Type B pancreatic cell (in vitro differentiated cells): ENCODE measurements at regions not wholly inside any gene's neighbourhood (a gene's known extent, or its start where the extent isn't known, plus 50 kb on each side); places are given as distances from the start of the nearest gene placed in this dataset.

Experiments
- DNase-seq: peaks from one replicate; pipeline ENCODE4 v3.0.0; 2021; ENCODE audit warnings: mixed read lengths; ENCODE audit not compliant: unreplicated experiment; ENCODE audit errors: extremely low spot score
- H3K27ac Mint-ChIP-seq: 2 replicates; pipeline ENCODE4 v1.8.0; 2021; ENCODE audit warnings: mild to moderate bottlenecking, mixed read lengths
- H3K27me3 Mint-ChIP-seq: 2 replicates; pipeline ENCODE4 v1.8.0; 2021; ENCODE audit warnings: mixed read lengths
- H3K36me3 Mint-ChIP-seq: 2 replicates; pipeline ENCODE4 v1.8.0; 2021; ENCODE audit warnings: mixed read lengths
- H3K4me1 Mint-ChIP-seq: one replicate; pipeline ENCODE4 v1.8.0; 2021; ENCODE audit warnings: mixed read lengths; ENCODE audit not compliant: unreplicated experiment
- H3K4me3 Mint-ChIP-seq: 2 replicates; pipeline ENCODE4 v1.8.0; 2021; ENCODE audit warnings: mild to moderate bottlenecking, mixed read lengths
- H3K9me3 Mint-ChIP-seq: 2 replicates; pipeline ENCODE4 v1.8.0; 2021; ENCODE audit warnings: mixed read lengths
- CTCF ChIP-seq: fragments of 200-600 bp; sonication (generic); conservative IDR thresholded peaks from 2 replicates; pipeline ENCODE4 v1.5.0; 2021; ENCODE audit warnings: antibody characterized with exemption, mild to moderate bottlenecking

DNA sequence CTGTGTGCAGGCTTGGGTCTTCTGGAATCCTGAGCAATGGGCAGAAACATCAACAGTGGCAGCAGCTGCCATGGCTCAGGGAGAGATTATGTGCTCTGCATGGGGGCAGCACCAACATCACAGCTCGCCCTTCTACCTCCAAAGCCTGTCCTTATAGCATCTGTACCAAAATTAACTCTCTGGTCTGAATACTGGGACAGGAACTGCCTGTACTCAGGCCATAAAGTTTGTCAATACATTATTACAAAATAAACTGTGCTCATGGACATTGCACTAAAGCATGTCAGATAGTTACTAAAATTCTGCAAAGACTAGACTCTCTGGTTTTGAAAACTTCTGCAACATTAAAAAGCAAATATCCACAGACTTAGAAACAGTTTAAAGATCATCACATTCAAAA, 91.6 kb downstream of the ZC3H11B start:
- H3K27ac Mint-ChIP-seq: no peak overlapping the region
- peaks cover 6% of the 10 kb centered on the region for H3K9me3 Mint-ChIP-seq
- H3K4me3 Mint-ChIP-seq: no peak overlapping the region
- peaks cover 35% of the 10 kb centered on the region for H3K4me1 Mint-ChIP-seq
- no peaks in the 10 kb centered on the region for H3K27me3 Mint-ChIP-seq
- DNase-seq: no peak
- no peaks in the 10 kb centered on the region for H3K36me3 Mint-ChIP-seq
- no peak for TF ChIP-seq CTCF

- Mint-ChIP-seq H3K4me1 (peaks cover 35% of the 10 kb centered on the region), H3K36me3 (peaks cover 7% of the 10 kb centered on the region), H3K27ac (peak overlapping the region; percentile 63), H3K9me3 (peaks cover 15% of the 10 kb centered on the region), H3K4me3 (no peak overlapping the region), H3K27me3 (no peaks in the 10 kb centered on the region)
- DNase-seq: no peak
- TF ChIP-seq CTCF: no peak
These were observed 92.7 kb downstream of the ZC3H11B start for GRCh38 chr1:219520241-219520640.

DNA sequence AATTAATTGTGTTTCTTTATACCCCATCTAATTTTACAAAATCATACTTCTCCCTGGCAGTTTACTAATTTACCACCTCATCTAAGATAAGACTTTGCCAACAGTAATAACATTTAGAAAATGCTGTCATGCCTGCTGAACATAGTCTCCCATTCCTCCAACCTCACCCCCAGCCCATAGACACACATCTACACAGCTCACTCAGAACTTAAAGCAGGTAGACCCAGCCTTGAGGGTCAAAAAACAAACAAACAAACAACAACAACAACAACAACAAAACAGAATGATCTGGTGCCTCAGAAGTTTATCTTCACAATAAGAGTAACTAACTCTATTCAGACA, 94.0 kb downstream of the ZC3H11B start:
- H3K4me3 Mint-ChIP-seq: no peak overlapping the region
- DNase-seq: no peak
- H3K27ac Mint-ChIP-seq: peak overlapping the region; percentile 36
- H3K27me3 Mint-ChIP-seq: no peaks in the 10 kb centered on the region
- TF ChIP-seq CTCF: no peak
- H3K9me3 Mint-ChIP-seq: peaks cover 15% of the 10 kb centered on the region
- peaks cover 7% of the 10 kb centered on the region for H3K36me3 Mint-ChIP-seq
- H3K4me1 Mint-ChIP-seq: peaks cover 31% of the 10 kb centered on the region

DNA sequence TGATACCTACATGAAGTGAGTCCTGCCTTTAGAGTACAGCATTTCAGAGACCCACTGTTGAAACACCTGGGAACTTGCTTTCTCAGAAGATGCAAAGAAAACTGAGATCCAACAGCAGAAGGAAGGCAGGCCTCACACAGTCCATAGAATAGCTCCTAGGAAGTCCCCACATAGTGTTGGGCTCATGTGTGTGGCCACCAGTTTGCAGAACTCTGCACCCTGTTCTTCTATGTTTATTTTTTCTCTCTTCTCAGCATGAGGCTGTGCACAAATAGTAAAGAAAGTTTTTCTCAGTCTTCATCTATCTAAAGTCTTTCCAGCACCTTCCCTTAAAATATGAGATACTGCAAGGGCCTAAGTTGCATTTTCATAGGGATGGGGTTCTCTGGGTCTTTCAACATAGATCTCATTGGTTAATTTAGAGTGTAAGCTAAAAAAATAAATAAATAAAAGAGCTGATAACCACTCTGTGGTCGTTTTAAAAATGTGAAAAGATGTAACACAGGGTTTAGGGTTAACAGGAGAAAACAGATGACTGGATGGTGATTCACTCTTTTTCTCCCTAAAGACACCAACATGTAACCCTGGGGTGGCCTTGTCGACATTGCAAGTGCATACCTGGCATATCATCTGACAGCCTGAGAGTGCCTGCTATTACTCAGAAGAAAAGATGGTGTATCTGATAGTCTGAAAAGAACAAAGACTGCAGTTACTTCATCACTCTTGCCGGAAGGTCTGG, 94.6 kb downstream of the ZC3H11B start:
- no peak overlapping the region for H3K4me3 Mint-ChIP-seq
- peaks cover 15% of the 10 kb centered on the region for H3K9me3 Mint-ChIP-seq
- H3K27ac Mint-ChIP-seq: peak overlapping the region; percentile 36
- DNase-seq: no peak
- no peaks in the 10 kb centered on the region for H3K27me3 Mint-ChIP-seq
- H3K4me1 Mint-ChIP-seq: peaks cover 29% of the 10 kb centered on the region
- H3K36me3 Mint-ChIP-seq: peaks cover 7% of the 10 kb centered on the region
- TF ChIP-seq CTCF: no peak

- H3K4me3 Mint-ChIP-seq: no peak overlapping the region
- no peak for TF ChIP-seq CTCF
- H3K4me1 Mint-ChIP-seq: peaks cover 24% of the 10 kb centered on the region
- no peak overlapping the region for H3K27ac Mint-ChIP-seq
- peaks cover 15% of the 10 kb centered on the region for H3K9me3 Mint-ChIP-seq
- H3K36me3 Mint-ChIP-seq: peaks cover 7% of the 10 kb centered on the region
- H3K27me3 Mint-ChIP-seq: no peaks in the 10 kb centered on the region
- DNase-seq: no peak
These were observed 95.9 kb downstream of the ZC3H11B start for GRCh38 chr1:219517031-219517430.
